ENCODE measurements at regions not wholly inside any gene's neighbourhood (a gene's known extent, or its start where the extent isn't known, plus 50 kb on each side); places are given as distances from the start of the nearest gene placed in this dataset.

GRCh38 chr2:53021828-53022227 is 745.8 kb upstream of the CHAC2 start:
- DNase-seq, result no peak

GRCh38 chr2:53021292-53021691 is 746.3 kb upstream of the CHAC2 start:
- no peak for DNase-seq

- DNase-seq, result peak in 2 of 3 experiments; percentile 3 to 57
Observed at GRCh38 chr2:53018825-53019425, 748.7 kb upstream of the CHAC2 start.

- no peak for DNase-seq
Observed at GRCh38 chr2:53006980-53007379, 760.6 kb upstream of the CHAC2 start.

GRCh38 chr2:53004413-53004812 is 763.2 kb upstream of the CHAC2 start:
- no peak for DNase-seq

GRCh38 chr2:52995424-52995823 is 772.2 kb upstream of the CHAC2 start:
- no peak for DNase-seq

- peak; percentile 24 to 53 (median 24) for DNase-seq
Observed at GRCh38 chr2:52976143-52976949, 791.3 kb upstream of the CHAC2 start.

- DNase-seq, result no peak
Observed at GRCh38 chr2:52974127-52974526, 793.5 kb upstream of the CHAC2 start.

- peak in 2 of 3 experiments; percentile 30 to 70 for DNase-seq
Observed at GRCh38 chr2:52970642-52971041, 797.0 kb upstream of the CHAC2 start.

GRCh38 chr2:52968043-52968442 is 799.6 kb upstream of the CHAC2 start:
- no peak for DNase-seq

GRCh38 chr2:52964916-52965530 is 802.6 kb upstream of the CHAC2 start:
- DNase-seq, result peak in 1 of 3 experiments; percentile 61

GRCh38 chr2:52961403-52961802 is 806.2 kb upstream of the CHAC2 start:
- DNase-seq, result peak in 1 of 3 experiments; percentile 26

- no peak for DNase-seq
Observed at GRCh38 chr2:52960881-52961280, 806.7 kb upstream of the CHAC2 start.

GRCh38 chr2:52959801-52960200 is 807.8 kb upstream of the CHAC2 start:
- no peak for DNase-seq

GRCh38 chr2:52956766-52957165 is 810.8 kb upstream of the CHAC2 start:
- DNase-seq, result no peak

GRCh38 chr2:52956118-52956517 is 811.5 kb upstream of the CHAC2 start:
- DNase-seq, result no peak

GRCh38 chr2:52955079-52955478 is 812.5 kb upstream of the CHAC2 start:
- no peak for DNase-seq

GRCh38 chr2:52940101-52940500 is 827.5 kb upstream of the CHAC2 start:
- no peak for DNase-seq

- DNase-seq, result no peak
Observed at GRCh38 chr2:52939250-52939649, 828.4 kb upstream of the CHAC2 start.

- DNase-seq, result peak in 1 of 3 experiments; percentile 19
Observed at GRCh38 chr2:52936029-52936428, 831.6 kb upstream of the CHAC2 start.

GRCh38 chr2:52934920-52935640 is 832.5 kb upstream of the CHAC2 start:
- no peak for DNase-seq

- DNase-seq, result no peak
Observed at GRCh38 chr2:52934323-52934898, 833.2 kb upstream of the CHAC2 start.

- no peak for DNase-seq
Observed at GRCh38 chr2:52933878-52934277, 833.7 kb upstream of the CHAC2 start.
